ENCODE measurements at regions not wholly inside any gene's neighbourhood (a gene's known extent, or its start where the extent isn't known, plus 50 kb on each side); places are given as distances from the start of the nearest gene placed in this dataset.

DNA sequence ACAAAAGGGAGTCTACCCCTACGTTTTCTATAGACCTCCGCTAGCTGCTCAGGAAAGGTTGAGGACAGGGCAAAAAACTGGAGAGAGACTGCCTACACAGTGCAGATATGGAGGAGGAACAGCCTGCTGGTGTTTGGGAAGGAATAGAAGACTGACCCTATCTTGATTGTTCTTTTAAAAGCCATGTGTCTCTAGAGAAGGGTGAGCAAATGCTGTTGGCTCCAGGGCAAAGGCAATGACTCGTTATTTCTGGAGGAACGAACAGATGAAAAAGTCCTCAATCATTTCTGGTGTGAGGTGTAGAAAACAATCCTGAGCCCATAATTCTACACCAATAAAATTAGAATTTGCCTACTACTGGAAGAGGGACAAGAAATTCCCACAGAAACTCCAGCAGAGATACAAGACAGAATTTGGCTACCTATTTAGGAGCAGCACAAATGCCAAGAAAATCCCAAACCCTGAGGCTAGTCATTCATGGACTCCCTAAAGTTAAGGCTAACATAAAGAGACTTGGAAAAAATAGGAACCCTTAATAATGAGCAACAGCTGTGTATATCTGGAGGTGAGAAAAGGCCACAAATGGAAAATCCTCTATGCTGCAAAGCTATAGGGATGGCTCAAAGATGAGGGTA, 1206.3 kb upstream of the CNTN5 start:
- TF ChIP-seq, protein P1, sequence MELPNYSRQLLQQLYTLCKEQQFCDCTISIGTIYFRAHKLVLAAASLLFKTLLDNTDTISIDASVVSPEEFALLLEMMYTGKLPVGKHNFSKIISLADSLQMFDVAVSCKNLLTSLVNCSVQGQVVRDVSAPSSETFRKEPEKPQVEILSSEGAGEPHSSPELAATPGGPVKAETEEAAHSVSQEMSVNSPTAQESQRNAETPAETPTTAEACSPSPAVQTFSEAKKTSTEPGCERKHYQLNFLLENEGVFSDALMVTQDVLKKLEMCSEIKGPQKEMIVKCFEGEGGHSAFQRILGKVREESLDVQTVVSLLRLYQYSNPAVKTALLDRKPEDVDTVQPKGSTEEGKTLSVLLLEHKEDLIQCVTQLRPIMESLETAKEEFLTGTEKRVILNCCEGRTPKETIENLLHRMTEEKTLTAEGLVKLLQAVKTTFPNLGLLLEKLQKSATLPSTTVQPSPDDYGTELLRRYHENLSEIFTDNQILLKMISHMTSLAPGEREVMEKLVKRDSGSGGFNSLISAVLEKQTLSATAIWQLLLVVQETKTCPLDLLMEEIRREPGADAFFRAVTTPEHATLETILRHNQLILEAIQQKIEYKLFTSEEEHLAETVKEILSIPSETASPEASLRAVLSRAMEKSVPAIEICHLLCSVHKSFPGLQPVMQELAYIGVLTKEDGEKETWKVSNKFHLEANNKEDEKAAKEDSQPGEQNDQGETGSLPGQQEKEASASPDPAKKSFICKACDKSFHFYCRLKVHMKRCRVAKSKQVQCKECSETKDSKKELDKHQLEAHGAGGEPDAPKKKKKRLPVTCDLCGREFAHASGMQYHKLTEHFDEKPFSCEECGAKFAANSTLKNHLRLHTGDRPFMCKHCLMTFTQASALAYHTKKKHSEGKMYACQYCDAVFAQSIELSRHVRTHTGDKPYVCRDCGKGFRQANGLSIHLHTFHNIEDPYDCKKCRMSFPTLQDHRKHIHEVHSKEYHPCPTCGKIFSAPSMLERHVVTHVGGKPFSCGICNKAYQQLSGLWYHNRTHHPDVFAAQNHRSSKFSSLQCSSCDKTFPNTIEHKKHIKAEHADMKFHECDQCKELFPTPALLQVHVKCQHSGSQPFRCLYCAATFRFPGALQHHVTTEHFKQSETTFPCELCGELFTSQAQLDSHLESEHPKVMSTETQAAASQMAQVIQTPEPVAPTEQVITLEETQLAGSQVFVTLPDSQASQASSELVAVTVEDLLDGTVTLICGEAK (IDR thresholded peaks at IDR 0.05; ENCODE audit: borderline replicate concordance) = no peak
- TF ChIP-seq EZH2 (IDR thresholded peaks at IDR 0.05; ENCODE audit: borderline replicate concordance, control insufficient read depth, low read depth, low read length) (no peak), TAF1 (IDR thresholded peaks at IDR 0.05; ENCODE audit: borderline replicate concordance, low read depth, low read length) (no peak), RCOR1 (conservative IDR thresholded peaks at IDR 0.05; ENCODE audit: low read depth, low read length) (no peak), CREM (IDR thresholded peaks at IDR 0.05; ENCODE audit: low read depth) (no peak), GABPA (IDR thresholded peaks at IDR 0.05; ENCODE audit: low read depth) (no peak), SP1 (IDR thresholded peaks at IDR 0.05; ENCODE audit: low read depth, low read length) (no peak), FOXM1 (IDR thresholded peaks at IDR 0.05; ENCODE audit: low read depth, low read length) (no peak), ZNF24 (IDR thresholded peaks at IDR 0.05) (no peak), JUNB (IDR thresholded peaks at IDR 0.05) (no peak)
- TF ChIP-seq, protein P2, sequence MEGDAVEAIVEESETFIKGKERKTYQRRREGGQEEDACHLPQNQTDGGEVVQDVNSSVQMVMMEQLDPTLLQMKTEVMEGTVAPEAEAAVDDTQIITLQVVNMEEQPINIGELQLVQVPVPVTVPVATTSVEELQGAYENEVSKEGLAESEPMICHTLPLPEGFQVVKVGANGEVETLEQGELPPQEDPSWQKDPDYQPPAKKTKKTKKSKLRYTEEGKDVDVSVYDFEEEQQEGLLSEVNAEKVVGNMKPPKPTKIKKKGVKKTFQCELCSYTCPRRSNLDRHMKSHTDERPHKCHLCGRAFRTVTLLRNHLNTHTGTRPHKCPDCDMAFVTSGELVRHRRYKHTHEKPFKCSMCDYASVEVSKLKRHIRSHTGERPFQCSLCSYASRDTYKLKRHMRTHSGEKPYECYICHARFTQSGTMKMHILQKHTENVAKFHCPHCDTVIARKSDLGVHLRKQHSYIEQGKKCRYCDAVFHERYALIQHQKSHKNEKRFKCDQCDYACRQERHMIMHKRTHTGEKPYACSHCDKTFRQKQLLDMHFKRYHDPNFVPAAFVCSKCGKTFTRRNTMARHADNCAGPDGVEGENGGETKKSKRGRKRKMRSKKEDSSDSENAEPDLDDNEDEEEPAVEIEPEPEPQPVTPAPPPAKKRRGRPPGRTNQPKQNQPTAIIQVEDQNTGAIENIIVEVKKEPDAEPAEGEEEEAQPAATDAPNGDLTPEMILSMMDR (IDR thresholded peaks at IDR 0.05 in 2 of 3, conservative IDR thresholded peaks at IDR 0.05 in 1 of 3; ENCODE audit: control insufficient read depth in 2 of 3, extremely low read depth in 1 of 3, insufficient read depth in 1 of 3, low read depth in 3 of 3, low read length in 3 of 3) = no peak
- TF ChIP-seq, protein P3, sequence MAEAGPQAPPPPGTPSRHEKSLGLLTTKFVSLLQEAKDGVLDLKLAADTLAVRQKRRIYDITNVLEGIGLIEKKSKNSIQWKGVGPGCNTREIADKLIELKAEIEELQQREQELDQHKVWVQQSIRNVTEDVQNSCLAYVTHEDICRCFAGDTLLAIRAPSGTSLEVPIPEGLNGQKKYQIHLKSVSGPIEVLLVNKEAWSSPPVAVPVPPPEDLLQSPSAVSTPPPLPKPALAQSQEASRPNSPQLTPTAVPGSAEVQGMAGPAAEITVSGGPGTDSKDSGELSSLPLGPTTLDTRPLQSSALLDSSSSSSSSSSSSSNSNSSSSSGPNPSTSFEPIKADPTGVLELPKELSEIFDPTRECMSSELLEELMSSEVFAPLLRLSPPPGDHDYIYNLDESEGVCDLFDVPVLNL (IDR thresholded peaks at IDR 0.05; ENCODE audit: low read depth, low read length) = no peak
- TF ChIP-seq, protein P4, sequence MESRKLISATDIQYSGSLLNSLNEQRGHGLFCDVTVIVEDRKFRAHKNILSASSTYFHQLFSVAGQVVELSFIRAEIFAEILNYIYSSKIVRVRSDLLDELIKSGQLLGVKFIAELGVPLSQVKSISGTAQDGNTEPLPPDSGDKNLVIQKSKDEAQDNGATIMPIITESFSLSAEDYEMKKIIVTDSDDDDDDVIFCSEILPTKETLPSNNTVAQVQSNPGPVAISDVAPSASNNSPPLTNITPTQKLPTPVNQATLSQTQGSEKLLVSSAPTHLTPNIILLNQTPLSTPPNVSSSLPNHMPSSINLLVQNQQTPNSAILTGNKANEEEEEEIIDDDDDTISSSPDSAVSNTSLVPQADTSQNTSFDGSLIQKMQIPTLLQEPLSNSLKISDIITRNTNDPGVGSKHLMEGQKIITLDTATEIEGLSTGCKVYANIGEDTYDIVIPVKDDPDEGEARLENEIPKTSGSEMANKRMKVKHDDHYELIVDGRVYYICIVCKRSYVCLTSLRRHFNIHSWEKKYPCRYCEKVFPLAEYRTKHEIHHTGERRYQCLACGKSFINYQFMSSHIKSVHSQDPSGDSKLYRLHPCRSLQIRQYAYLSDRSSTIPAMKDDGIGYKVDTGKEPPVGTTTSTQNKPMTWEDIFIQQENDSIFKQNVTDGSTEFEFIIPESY (IDR thresholded peaks at IDR 0.05) = no peak

All from GM12878 (cell line).